Smooth muscle cell of the brain vasculature (primary cell): ENCODE measurements at regions not wholly inside any gene's neighbourhood (a gene's known extent, or its start where the extent isn't known, plus 50 kb on each side); places are given as distances from the start of the nearest gene placed in this dataset.

Experiments
- DNase-seq: peaks from one replicate; pipeline ENCODE4 v3.0.0-alpha.2; 2012; ENCODE audit warnings: low read depth, low spot score

DNA sequence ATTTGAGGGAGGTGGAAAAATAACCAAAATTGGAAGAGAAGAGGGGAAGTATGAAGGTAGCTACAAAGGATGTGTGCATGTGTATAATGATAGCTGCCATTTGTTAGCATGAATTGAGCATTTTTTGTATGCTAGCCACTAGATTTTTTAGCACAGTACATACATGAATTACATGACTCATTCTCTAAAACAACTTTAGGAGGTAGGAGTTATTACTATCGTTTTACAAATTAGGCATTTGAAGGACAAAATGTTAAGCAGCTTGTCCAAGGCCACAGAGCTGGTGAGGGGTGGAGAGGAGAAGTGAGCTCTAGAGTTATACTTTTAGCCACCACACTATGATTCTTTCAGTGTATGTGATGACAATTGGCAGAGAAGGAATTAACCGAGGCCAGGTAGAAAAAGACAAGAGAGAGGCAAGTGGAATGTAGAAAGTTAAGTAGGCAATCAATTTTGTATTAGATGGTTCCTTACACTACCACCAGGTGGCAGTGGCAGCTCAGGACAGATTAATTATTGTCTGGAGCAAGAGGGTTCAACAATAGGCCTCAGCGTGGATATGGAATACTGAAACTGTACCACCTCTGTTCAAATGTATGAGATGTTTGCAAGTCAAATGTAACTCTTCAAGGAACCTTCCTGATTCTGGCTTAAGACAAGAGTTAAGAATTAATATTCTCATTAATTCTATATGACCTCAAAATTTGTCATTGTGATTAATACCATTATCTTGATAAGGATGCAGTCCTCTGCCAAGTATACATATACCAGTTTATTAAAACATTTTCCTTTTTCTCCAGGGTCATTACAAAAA, 128.0 kb downstream of the MBL2 start:
- peak; percentile 28 for DNase-seq

DNA sequence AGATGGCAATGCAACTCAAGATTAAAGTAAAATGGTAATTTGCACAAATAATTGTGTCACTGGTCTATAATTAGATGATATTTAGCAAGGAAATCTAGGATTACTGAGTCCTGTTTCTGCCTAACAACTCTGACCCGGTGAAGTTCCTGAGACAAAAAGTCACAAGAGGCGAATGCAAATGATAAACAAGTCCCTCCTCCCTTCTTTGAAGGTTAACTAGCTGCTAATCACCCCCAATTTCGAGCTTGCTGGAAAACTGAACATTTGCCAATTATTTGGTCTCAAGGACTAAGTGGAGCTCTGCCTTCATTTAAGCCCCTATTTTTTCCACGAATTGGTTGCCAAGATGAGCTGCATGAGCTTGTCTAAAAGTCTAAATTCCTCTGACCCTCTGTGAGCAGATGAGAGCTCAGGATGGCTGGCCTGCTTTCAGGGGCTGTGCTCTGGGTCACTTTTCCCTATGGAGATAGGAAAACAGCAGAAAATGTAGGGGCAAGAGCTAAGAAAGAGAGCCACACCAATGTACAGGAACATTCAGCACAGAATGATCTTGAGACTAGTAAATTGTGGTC, 127.3 kb downstream of the MBL2 start:
- DNase-seq: no peak

- DNase-seq: no peak
Measured at GRCh38 chr10:52649511-52649910, 123.1 kb downstream of the MBL2 start.

DNA sequence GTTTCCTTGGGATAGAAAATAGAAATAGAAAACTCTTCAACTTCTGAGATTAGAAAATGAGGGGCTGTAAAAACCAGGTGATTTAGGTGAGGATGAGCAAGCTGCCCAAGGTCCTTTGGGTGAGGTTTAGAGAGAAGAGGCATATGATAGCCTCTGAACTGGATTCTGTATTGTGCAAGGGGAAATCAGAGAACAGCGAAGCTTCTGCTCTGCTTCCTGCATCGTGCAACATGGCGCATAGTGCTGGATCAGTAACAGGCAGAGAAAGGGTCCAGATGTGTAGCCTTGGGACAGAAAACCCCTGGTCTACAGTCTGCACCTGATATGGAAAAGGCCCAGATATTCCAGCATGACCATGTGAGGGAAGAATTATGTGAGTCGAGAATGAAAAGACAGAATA, 121.7 kb downstream of the MBL2 start:
- DNase-seq: no peak

DNA sequence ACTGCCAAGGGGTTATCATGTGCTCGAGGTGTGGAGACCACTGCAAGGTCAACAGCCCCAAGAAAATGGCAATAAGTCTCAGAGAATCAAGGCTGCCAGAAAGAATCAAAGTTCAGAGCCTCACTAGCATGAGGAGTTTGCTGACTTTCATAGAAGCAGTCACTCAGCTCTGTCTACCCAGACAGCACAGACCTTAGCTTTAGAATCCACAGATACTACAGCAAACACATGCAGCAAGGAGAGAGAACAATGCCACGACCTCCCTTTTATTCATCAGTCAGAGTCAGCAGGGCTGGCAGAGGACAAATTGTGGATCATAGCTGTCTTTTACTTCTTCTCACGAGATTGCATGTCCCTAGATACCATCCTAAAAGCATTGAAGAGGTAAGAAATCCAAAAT, 121.3 kb downstream of the MBL2 start:
- no peak for DNase-seq

DNA sequence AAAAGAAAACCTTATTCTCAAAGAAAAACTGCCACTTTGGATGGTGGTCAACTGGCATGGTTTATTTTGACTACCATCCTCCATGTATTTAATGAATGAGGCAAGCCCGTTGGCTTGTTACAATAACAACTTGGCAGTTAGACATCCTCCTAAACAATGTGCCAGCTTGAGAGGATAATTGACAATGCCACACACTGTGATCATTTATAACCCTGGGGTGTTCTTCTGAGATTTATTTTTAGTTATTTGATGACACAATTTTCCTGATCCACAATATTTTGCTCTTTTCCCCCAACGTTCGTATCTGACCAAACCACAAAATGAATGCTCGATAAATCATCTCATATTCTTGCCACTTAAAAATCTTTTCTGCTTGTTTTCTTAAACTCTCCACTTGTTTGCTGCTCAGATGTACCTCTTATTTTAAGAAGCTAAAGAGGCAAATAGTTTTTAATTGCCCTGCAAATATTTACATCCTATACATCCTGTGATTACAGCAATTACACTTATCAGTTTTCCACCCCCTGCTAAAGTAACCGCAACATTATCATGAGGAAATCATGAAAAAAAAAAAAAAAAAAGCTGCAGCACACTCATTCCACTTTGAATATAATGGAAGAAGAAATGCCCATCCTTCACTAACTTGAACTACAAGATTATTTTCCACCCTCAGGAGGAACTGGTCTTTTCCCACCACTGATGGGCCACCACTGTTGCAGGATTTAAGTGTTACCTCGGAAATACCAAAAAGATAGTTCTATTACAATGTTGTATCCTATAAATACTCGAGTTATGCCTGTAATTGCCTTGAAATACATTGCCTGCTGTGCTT, 119.9 kb downstream of the MBL2 start:
- no peak for DNase-seq

GRCh38 chr10:52653263-52653909, 119.2 kb downstream of the MBL2 start:
- DNase-seq: no peak

- no peak for DNase-seq
Measured at GRCh38 chr10:52654201-52654600, 118.4 kb downstream of the MBL2 start.

GRCh38 chr10:52658112-52658511, 114.5 kb downstream of the MBL2 start:
- DNase-seq: no peak

DNA sequence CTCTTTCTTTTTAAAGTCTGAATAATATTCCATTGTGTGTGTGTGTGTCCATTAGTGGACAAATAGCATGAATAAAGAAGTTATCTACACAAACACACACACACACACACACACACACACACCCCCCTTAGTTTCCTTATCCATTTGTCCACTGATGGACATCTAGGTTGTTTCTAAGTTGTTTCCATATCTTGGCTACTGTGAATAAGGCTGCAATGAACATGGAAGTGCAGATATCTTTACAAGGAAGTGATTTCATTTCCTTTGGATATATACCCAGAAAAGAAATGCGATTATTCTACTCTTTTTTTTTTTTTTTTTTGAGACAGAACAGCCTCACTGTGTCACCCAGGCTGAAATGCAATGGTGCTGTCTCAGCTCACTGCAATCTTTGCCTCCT, 113.5 kb downstream of the MBL2 start:
- no peak for DNase-seq

- DNase-seq: no peak
Measured at GRCh38 chr10:52662256-52662655, 110.3 kb downstream of the MBL2 start.

DNA sequence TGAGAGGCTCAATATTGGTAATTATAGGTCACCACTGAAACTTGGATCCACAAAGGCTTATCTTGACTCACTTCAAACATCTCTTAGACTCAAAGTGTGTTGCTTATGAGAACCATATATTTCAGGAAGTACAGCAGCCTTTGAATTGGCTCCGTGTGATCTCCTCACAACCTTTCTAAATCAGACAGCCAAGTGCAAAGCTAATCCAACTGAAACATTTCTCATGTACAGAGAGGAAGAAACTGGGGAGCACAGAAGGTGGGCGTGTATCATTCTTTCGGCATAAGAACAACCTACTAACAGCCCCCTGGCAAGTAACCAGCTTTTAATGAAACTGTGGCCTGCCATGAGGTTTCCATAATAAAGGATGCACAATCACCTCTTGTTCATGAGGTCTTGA, 109.4 kb downstream of the MBL2 start:
- DNase-seq: no peak

GRCh38 chr10:52664629-52665028, 108.0 kb downstream of the MBL2 start:
- no peak for DNase-seq

- no peak for DNase-seq
Measured at GRCh38 chr10:52665821-52666220, 106.8 kb downstream of the MBL2 start.

DNA sequence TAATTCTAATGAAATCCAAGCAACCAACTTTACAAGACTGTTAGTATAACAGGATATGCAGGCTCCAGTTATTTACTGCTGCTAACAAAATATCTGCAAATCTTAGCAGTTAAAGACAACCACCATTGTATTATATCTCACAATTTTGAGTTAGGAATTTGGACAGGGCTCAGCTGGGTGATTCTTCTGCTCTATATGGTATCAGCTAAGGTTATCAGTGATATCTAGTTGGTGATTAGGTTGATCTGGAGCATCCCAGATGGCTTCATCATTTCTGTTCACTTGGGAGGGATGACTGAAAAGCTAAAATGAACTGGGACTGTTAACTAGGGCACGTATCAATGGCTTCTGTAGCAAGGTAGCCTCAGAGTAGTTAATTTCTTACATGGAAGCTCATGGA, 105.7 kb downstream of the MBL2 start:
- no peak for DNase-seq

GRCh38 chr10:52668024-52668423, 104.6 kb downstream of the MBL2 start:
- DNase-seq: no peak

DNA sequence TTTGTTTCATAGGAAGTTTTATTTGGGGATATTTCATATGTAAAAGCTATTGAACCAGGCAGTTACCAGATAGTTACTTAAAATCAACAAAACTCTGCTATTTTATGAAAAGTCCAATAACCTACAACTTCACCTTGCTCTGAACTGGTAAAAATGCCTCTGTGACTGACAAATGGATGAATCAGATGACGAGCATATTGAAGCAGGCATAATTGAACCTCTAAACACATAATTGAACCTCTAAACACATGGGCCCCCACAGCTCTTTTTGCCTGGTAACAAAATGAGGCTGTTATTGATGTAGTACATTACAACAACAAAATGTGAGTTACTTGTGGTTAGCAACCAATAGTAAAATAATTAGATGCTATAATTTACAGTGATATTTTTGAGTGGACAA, 99.7 kb downstream of the MBL2 start:
- DNase-seq: no peak

GRCh38 chr10:52673468-52673867, 99.1 kb downstream of the MBL2 start:
- no peak for DNase-seq

GRCh38 chr10:52674474-52674873, 98.1 kb downstream of the MBL2 start:
- no peak for DNase-seq

DNA sequence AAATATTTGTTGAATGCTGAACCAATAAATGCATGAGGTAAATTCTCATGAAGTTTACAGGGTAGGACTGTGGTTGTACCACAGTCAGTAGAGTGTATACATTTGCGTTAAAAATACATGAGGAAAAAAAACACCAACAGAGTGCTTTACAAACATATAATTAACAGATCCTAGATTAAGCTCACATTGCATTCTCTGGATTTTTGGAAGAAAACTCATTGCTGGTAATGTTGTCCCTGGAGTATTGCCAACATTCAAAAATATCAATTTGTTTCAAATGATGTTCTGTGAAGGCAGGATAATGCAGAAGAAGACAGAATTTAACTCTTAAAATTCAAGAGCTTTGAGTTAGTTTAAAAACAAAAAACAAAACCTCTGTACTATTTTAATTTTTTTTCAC, 95.5 kb downstream of the MBL2 start:
- DNase-seq: no peak

DNA sequence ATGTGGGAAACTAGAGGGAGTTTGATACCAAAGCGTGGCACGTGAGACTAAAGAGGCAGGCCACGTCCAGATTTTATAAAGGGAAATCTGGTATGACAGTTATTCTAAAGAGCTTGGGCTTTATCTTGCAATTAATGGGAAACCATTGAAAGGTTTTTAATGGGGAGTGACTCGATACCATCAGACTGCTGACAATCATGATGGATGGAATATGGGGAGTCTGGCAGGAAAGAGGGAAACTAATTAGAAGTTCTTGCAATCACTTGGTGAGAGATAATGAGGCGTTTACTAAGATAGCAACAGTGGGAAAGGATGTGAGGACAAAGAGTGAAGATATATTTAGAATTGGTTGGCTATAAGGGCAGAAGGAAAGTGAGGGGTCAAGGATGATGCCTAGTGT, 94.0 kb downstream of the MBL2 start:
- DNase-seq: no peak

DNA sequence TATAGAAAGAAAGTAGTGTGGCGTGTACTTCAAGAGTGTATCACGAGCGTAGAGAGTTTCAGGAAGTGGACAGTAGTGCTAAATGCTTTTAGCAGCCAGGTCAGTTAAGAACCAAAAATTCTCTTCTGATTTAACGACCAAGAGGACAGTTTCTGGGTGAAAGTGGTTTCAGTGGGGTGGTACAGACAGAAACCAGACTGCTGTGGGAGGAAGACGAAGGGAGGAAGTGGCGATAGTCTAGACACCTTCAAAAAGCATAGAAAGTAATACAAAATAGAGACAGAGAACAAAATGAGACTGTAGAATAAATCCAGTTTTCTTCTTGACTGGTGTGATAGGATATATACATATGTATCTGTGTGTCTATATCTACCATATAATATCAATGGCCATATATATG, 93.5 kb downstream of the MBL2 start:
- DNase-seq: no peak
